HEK293 (cell line): ENCODE measurements at regions not wholly inside any gene's neighbourhood (a gene's known extent, or its start where the extent isn't known, plus 50 kb on each side); places are given as distances from the start of the nearest gene placed in this dataset.

ENCODE experiments used
- CTCF ChIA-PET: fragments of 350-600 bp; formaldehyde crosslinking; extraction: SDS; loops from one replicate; lab custom pipeline; 2021; ENCODE audit warnings: antibody characterized with exemption; lab: Yijun Ruan, JAX
- POLR2A ChIA-PET: fragments of 300-600 bp; formaldehyde crosslinking; extraction: SDS; loops from one replicate; lab custom pipeline; 2020; ENCODE audit warnings: antibody characterized with exemption, inconsistent platforms; lab: Yijun Ruan, JAX
- H3K27ac ChIP-seq: fragments of 200-500 bp; sonication (Bioruptor generic); 2 replicates; pipeline ENCODE4 v1.5.1; 2014; ENCODE audit warnings: low read depth, low read length, control low read depth, inconsistent platforms; ENCODE audit errors: extremely low read depth
- H3K36me3 ChIP-seq, 2 experiments: fragments of 200-500 bp in 1 of 2; sonication (Bioruptor generic) in 1 of 2; 1 replicate in 1 of 2; 2 replicates in 1 of 2; pipeline ENCODE4 v1.5.1; 2014 to 2017; ENCODE audit warnings: inconsistent platforms in 2 of 2, low read length in 2 of 2; ENCODE audit not compliant: control insufficient read depth in 2 of 2, insufficient read depth in 1 of 2
- H3K4me1 ChIP-seq: fragments of 200-500 bp; sonication (Bioruptor generic); 2 replicates; pipeline ENCODE4 v1.5.1; 2014; ENCODE audit warnings: mild to moderate bottlenecking, low read length, inconsistent platforms; ENCODE audit not compliant: control insufficient read depth, insufficient read depth
- H3K4me3 ChIP-seq: 2 replicates; pipeline ENCODE4 v1.5.1; 2011; ENCODE audit warnings: low read depth, mild to moderate bottlenecking, control low read depth, low read length, moderate library complexity
- H3K9me3 ChIP-seq: fragments of 200-500 bp; sonication (Bioruptor generic); 2 replicates; pipeline ENCODE4 v1.5.1; 2014; ENCODE audit warnings: low read depth, low read length, inconsistent platforms; ENCODE audit not compliant: control insufficient read depth, insufficient read depth
- BCL11B ChIP-seq: fragments of 450-650 bp; formaldehyde crosslinking; IDR thresholded peaks from 2 replicates; pipeline ENCODE4 v1.5.1; 2016; ENCODE audit warnings: low read depth, missing biosample characterization, missing genetic modification characterization
- GLI4 ChIP-seq: fragments of 450-650 bp; formaldehyde crosslinking; IDR thresholded peaks from 2 replicates; pipeline ENCODE4 v1.5.1; 2016; ENCODE audit warnings: missing biosample characterization, missing genetic modification characterization
- KLF10 ChIP-seq: fragments of 450-650 bp; IDR thresholded peaks from 2 replicates; pipeline ENCODE4 v1.5.1; 2018; ENCODE audit warnings: missing biosample characterization, mild to moderate bottlenecking, missing genetic modification characterization
- KLF8 ChIP-seq: fragments of 450-650 bp; formaldehyde crosslinking; IDR thresholded peaks from 2 replicates; pipeline ENCODE4 v1.5.1; 2016; ENCODE audit warnings: missing biosample characterization, missing genetic modification characterization
- KLF9 ChIP-seq: fragments of 450-650 bp; formaldehyde crosslinking; IDR thresholded peaks from 2 replicates; pipeline ENCODE4 v1.5.1; 2016; ENCODE audit warnings: missing biosample characterization, missing genetic modification characterization, low read depth
- MYNN ChIP-seq: fragments of 450-650 bp; formaldehyde crosslinking; IDR thresholded peaks from 2 replicates; pipeline ENCODE4 v1.5.1; 2016; ENCODE audit warnings: missing biosample characterization, missing genetic modification characterization, borderline replicate concordance
- PRDM1 ChIP-seq: fragments of 450-650 bp; formaldehyde crosslinking; IDR thresholded peaks from 2 replicates; pipeline ENCODE4; 2016; ENCODE audit warnings: missing biosample characterization, missing genetic modification characterization
- SCRT1 ChIP-seq: fragments of 450-650 bp; formaldehyde crosslinking; IDR thresholded peaks from 2 replicates; pipeline ENCODE4 v1.5.1; 2016; ENCODE audit warnings: missing biosample characterization, missing genetic modification characterization, borderline replicate concordance
- ZBTB1 ChIP-seq: fragments of 450-650 bp; formaldehyde crosslinking; IDR thresholded peaks from 2 replicates; pipeline ENCODE4 v1.5.1; 2016; ENCODE audit warnings: missing biosample characterization, missing genetic modification characterization
- ZFP37 ChIP-seq: fragments of 450-650 bp; formaldehyde crosslinking; IDR thresholded peaks from 2 replicates; pipeline ENCODE4 v1.5.1; 2016; ENCODE audit warnings: missing biosample characterization, missing genetic modification characterization
- ZNF132 ChIP-seq: fragments of 450-650 bp; formaldehyde crosslinking; IDR thresholded peaks from 2 replicates; pipeline ENCODE4 v1.5.1; 2017; ENCODE audit warnings: missing biosample characterization, missing genetic modification characterization, borderline replicate concordance
- ZNF175 ChIP-seq: fragments of 450-650 bp; formaldehyde crosslinking; IDR thresholded peaks from 2 replicates; pipeline ENCODE4 v1.5.1; 2016; ENCODE audit warnings: missing biosample characterization, missing genetic modification characterization
- ZNF24 ChIP-seq: fragments of 450-650 bp; formaldehyde crosslinking; IDR thresholded peaks from 2 replicates; pipeline ENCODE4 v1.5.1; 2016; ENCODE audit warnings: missing biosample characterization, missing genetic modification characterization
- ZNF391 ChIP-seq: fragments of 450-650 bp; formaldehyde crosslinking; IDR thresholded peaks from 2 replicates; pipeline ENCODE4 v1.5.1; 2016; ENCODE audit warnings: low read depth, missing biosample characterization, missing genetic modification characterization, borderline replicate concordance
- ZNF510 ChIP-seq: fragments of 450-650 bp; formaldehyde crosslinking; IDR thresholded peaks from 2 replicates; pipeline ENCODE4 v1.5.1; 2018; ENCODE audit warnings: mild to moderate bottlenecking, missing genetic modification characterization, missing biosample characterization; ENCODE audit not compliant: insufficient replicate concordance
- ZNF514 ChIP-seq: fragments of 450-650 bp; formaldehyde crosslinking; IDR thresholded peaks from 2 replicates; pipeline ENCODE4 v1.5.1; 2016; ENCODE audit warnings: missing biosample characterization, missing genetic modification characterization
- ZNF544 ChIP-seq: fragments of 450-650 bp; formaldehyde crosslinking; IDR thresholded peaks from 2 replicates; pipeline ENCODE4 v1.5.0; 2017; ENCODE audit warnings: missing biosample characterization, missing genetic modification characterization
- ZNF548 ChIP-seq: fragments of 450-650 bp; formaldehyde crosslinking; IDR thresholded peaks from 2 replicates; pipeline ENCODE4 v1.5.1; 2016; ENCODE audit warnings: missing biosample characterization, missing genetic modification characterization
- ZNF561 ChIP-seq: fragments of 450-650 bp; IDR thresholded peaks from 2 replicates; pipeline ENCODE4 v1.5.1; 2018; ENCODE audit warnings: missing biosample characterization, missing genetic modification characterization, borderline replicate concordance
- ZSCAN16 ChIP-seq: fragments of 450-650 bp; formaldehyde crosslinking; IDR thresholded peaks from 2 replicates; pipeline ENCODE4 v1.5.1; 2016; ENCODE audit warnings: missing biosample characterization, missing genetic modification characterization
- ZXDB ChIP-seq: fragments of 450-650 bp; formaldehyde crosslinking; IDR thresholded peaks from 2 replicates; pipeline ENCODE4 v1.5.1; 2016; ENCODE audit warnings: missing biosample characterization, missing genetic modification characterization
- TF ChIP-seq, protein P1 (sequence below): fragments of 450-650 bp; formaldehyde crosslinking; IDR thresholded peaks from 2 replicates; pipeline ENCODE4 v1.5.1; 2016; ENCODE audit warnings: missing biosample characterization, missing genetic modification characterization
- TF ChIP-seq, protein P2 (sequence below): fragments of 450-650 bp; formaldehyde crosslinking; IDR thresholded peaks from 2 replicates; pipeline ENCODE4 v1.5.1; 2016; ENCODE audit warnings: missing biosample characterization, missing genetic modification characterization
- TF ChIP-seq, protein P3 (sequence below): fragments of 450-650 bp; formaldehyde crosslinking; IDR thresholded peaks from 2 replicates; pipeline ENCODE4 v1.5.1; 2017; ENCODE audit warnings: missing biosample characterization, missing genetic modification characterization
- TF ChIP-seq, protein P4 (sequence below): fragments of 450-650 bp; formaldehyde crosslinking; IDR thresholded peaks from 2 replicates; pipeline ENCODE4 v1.5.1; 2016; ENCODE audit warnings: missing biosample characterization, missing genetic modification characterization

DNA sequence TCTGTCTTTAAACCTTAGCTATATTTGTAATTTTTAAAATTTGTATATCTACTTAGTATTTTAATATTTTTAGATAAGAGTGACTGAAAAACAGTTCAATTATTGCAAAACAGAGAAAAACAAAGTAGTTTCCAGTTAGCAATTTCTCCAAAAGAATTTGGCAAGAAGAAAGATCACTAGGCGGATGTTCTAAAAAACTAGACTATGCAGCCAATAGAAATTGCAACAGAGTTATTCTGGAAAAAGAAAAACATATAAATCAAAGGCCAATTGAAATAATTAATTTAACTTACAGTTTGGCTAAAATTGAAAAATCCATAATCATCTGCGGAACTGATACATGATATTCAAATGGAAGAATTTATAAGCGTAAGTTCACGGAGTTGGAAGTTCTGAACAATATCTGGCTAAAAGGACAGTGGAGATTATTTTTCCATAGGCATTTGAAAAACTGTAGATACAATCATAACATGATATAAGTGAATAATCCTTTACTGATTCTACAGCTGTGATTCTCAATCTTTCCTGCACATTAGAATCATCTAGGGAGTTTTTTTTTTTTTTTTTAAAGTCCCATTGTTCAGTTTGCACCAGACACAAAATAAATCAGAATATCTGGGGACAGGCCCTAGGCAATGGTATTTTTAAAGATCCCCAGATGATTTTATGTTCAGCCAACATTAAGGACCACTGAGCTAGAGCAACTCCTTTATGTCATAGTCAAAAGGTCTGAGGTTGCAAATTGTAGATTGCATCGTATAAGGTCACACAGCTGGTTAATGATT is 605.1 kb upstream of the DAB2 start:
- H3K4me3 ChIP-seq = no peak overlapping the region
- H3K9me3 ChIP-seq = no peaks in the 10 kb centered on the region
- H3K36me3 ChIP-seq = no peaks in the 10 kb centered on the region
- ChIA-PET POLR2A (no interaction called here), CTCF (interaction anchor here (0.7 kb wide), 1 partner anchor 1174 kb away, joined by 4 read pairs; no protein-coding TSS in a partner anchor)
- TF ChIP-seq ZNF175 (tag by site-specific recombination) (no peak), ZBTB1 (no peak), KLF8 (no peak), BCL11B (tag by site-specific recombination) (no peak), ZNF391 (tag by site-specific recombination) (no peak), ZNF548 (no peak)
- TF ChIP-seq, protein P1, sequence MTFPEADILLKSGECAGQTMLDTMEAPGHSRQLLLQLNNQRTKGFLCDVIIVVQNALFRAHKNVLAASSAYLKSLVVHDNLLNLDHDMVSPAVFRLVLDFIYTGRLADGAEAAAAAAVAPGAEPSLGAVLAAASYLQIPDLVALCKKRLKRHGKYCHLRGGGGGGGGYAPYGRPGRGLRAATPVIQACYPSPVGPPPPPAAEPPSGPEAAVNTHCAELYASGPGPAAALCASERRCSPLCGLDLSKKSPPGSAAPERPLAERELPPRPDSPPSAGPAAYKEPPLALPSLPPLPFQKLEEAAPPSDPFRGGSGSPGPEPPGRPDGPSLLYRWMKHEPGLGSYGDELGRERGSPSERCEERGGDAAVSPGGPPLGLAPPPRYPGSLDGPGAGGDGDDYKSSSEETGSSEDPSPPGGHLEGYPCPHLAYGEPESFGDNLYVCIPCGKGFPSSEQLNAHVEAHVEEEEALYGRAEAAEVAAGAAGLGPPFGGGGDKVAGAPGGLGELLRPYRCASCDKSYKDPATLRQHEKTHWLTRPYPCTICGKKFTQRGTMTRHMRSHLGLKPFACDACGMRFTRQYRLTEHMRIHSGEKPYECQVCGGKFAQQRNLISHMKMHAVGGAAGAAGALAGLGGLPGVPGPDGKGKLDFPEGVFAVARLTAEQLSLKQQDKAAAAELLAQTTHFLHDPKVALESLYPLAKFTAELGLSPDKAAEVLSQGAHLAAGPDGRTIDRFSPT (tag by site-specific recombination) = no peak
- no peaks in the 10 kb centered on the region for H3K4me1 ChIP-seq
- H3K27ac ChIP-seq = no peak overlapping the region

DNA sequence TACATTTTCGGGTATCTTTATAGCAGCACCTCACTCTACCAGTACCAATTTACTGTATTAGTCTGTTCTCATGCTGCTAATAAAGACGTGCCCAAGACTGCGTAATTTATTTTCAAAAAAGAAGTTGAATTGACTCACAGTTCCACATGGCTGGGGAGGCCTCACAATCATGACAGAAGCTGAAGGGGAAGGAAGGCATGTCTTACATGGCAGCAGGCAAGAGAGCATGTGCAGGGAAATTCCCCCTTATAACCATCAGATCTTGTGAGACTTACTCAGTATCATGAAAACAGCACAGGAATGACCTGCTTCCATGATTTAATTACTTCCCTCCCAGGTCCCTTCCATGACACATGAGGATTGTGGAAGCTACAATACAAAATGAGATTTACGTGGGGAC is 602.6 kb upstream of the DAB2 start:
- CTCF ChIA-PET = interaction anchor here (1.0 to 1.3 kb wide), 2 partner anchors 12 to 480 kb away, joined by 4 read pairs; no protein-coding TSS in a partner anchor
- no peak overlapping the region for H3K27ac ChIP-seq
- H3K36me3 ChIP-seq = no peaks in the 10 kb centered on the region
- no peak overlapping the region for H3K4me3 ChIP-seq
- POLR2A ChIA-PET = no interaction called here
- H3K4me1 ChIP-seq = no peaks in the 10 kb centered on the region
- TF ChIP-seq ZNF510 (tag by site-specific recombination) = no peak
- TF ChIP-seq GLI4 = no peak
- no peak for TF ChIP-seq KLF9 (tag by site-specific recombination)
- no peak for TF ChIP-seq PRDM1
- no peak for TF ChIP-seq SCRT1
- TF ChIP-seq KLF10 (tag by site-specific recombination) = no peak
- TF ChIP-seq ZNF514 (tag by site-specific recombination) = no peak
- no peak for TF ChIP-seq ZXDB
- TF ChIP-seq, protein P2, sequence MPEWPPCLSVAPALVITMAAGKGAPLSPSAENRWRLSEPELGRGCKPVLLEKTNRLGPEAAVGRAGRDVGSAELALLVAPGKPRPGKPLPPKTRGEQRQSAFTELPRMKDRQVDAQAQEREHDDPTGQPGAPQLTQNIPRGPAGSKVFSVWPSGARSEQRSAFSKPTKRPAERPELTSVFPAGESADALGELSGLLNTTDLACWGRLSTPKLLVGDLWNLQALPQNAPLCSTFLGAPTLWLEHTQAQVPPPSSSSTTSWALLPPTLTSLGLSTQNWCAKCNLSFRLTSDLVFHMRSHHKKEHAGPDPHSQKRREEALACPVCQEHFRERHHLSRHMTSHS (tag by site-specific recombination) = no peak
- no peak for TF ChIP-seq ZNF561 (tag by site-specific recombination)
- TF ChIP-seq, protein P3, sequence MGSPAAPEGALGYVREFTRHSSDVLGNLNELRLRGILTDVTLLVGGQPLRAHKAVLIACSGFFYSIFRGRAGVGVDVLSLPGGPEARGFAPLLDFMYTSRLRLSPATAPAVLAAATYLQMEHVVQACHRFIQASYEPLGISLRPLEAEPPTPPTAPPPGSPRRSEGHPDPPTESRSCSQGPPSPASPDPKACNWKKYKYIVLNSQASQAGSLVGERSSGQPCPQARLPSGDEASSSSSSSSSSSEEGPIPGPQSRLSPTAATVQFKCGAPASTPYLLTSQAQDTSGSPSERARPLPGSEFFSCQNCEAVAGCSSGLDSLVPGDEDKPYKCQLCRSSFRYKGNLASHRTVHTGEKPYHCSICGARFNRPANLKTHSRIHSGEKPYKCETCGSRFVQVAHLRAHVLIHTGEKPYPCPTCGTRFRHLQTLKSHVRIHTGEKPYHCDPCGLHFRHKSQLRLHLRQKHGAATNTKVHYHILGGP (tag by site-specific recombination) = no peak
- TF ChIP-seq MYNN (tag by site-specific recombination) = no peak
- TF ChIP-seq ZFP37 (tag by site-specific recombination) = no peak
- TF ChIP-seq ZNF132 = no peak
- no peak for TF ChIP-seq KLF8
- no peak for TF ChIP-seq ZSCAN16
- no peak for TF ChIP-seq ZNF544 (tag by site-specific recombination)
- TF ChIP-seq, protein P4, sequence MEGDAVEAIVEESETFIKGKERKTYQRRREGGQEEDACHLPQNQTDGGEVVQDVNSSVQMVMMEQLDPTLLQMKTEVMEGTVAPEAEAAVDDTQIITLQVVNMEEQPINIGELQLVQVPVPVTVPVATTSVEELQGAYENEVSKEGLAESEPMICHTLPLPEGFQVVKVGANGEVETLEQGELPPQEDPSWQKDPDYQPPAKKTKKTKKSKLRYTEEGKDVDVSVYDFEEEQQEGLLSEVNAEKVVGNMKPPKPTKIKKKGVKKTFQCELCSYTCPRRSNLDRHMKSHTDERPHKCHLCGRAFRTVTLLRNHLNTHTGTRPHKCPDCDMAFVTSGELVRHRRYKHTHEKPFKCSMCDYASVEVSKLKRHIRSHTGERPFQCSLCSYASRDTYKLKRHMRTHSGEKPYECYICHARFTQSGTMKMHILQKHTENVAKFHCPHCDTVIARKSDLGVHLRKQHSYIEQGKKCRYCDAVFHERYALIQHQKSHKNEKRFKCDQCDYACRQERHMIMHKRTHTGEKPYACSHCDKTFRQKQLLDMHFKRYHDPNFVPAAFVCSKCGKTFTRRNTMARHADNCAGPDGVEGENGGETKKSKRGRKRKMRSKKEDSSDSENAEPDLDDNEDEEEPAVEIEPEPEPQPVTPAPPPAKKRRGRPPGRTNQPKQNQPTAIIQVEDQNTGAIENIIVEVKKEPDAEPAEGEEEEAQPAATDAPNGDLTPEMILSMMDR (tag by site-specific recombination) = no peak
- no peak for TF ChIP-seq ZNF24
- no peaks in the 10 kb centered on the region for H3K9me3 ChIP-seq
